ENCODE measurements at regions not wholly inside any gene's neighbourhood (a gene's known extent, or its start where the extent isn't known, plus 50 kb on each side); places are given as distances from the start of the nearest gene placed in this dataset.

- ChIA-PET POLR2A (no interaction called here), RAD21 (ENCODE audit: unreplicated experiment) (no interaction called here), CTCF (interaction anchor here (1.2 to 1.4 kb wide), 2 partner anchors 85 to 199 kb away, joined by 4 to 7 read pairs; no protein-coding TSS in a partner anchor), SMC1A (ENCODE audit: uncharacterized antibody, unreplicated experiment) (no interaction called here)
- Histone ChIP-seq H4K20me1 (ENCODE audit: control insufficient read depth, insufficient read depth) (no peaks in the 10 kb centered on the region), H3K4me1 (ENCODE audit: control insufficient read depth, insufficient read depth, low read length) (no peaks in the 10 kb centered on the region), H3K27ac (ENCODE audit: control insufficient read depth, insufficient read depth) (no peak overlapping the region), H3K27me3 (replicated peaks in 1 of 2; ENCODE audit: control insufficient read depth in 2 of 2, insufficient read depth in 2 of 2, low read length in 1 of 2) (no peaks in the 10 kb centered on the region; a peak in 1 of 4 replicates), H3K79me2 (ENCODE audit: control insufficient read depth, insufficient read depth, low read length) (no peaks in the 10 kb centered on the region), H3K4me2 (ENCODE audit: control insufficient read depth, insufficient read depth) (no peak overlapping the region), H3K4me3 (no peak overlapping the region), H3K9ac (ENCODE audit: control insufficient read depth, insufficient read depth, low read length) (no peak overlapping the region), H3K9me3 (replicated peaks; ENCODE audit: control insufficient read depth, insufficient read depth, low read length) (no peaks in the 10 kb centered on the region), H2AFZ (ENCODE audit: control insufficient read depth, low read depth, low read length) (no peak overlapping the region), H3K36me3 (ENCODE audit: control insufficient read depth in 2 of 2, insufficient read depth in 2 of 2, low read length in 1 of 2) (no peaks in the 10 kb centered on the region)
- TF ChIP-seq IKZF2 (IDR thresholded peaks at IDR 0.05): no peak
- 65% methylated on average over 2 of the region's 2 CpGs for WGBS (ENCODE audit: insufficient coverage, insufficient replicate concordance, low lambda C conversion rate, missing lambda C conversion rate)
- peak; percentile 49 for FAIRE-seq
- BruUV-seq (replicated peaks): no TSS peak
- intact Hi-C loops (cut with micrococcal nuclease; ENCODE audit: unreplicated experiment): no loop called here
- in situ Hi-C loops (cut with MboI): no loop called here
- ATAC-seq: peak; percentile 62
- no peak for DNase-seq (ENCODE audit: low read depth, low spot score)
Observed at GRCh38 chr6:100261486-100261885, 203.2 kb downstream of the SIM1 start.

DNA sequence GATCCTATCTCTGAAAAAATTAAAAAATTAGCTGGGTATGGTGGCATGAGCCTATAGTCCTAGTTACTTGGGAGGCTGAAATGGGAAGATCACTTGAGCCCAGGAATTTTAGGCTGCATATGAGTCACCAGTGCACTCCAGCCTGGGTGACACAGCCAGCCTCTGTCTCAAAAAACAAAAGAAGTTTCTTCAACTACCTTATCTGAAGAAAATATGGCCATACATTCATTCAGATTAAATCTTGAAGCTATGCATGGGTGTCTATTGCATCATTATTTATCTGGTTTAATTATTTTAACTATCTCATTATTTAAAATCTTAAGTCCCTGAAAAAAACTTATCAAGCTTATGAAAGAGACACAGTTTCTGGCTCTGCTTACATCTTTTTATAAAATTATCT lies 204.1 kb downstream of the SIM1 start:
- ATAC-seq: no peak
- no peaks in the 10 kb centered on the region for H4K20me1 ChIP-seq (ENCODE audit: control insufficient read depth, insufficient read depth)
- BruUV-seq (replicated peaks): no TSS peak
- no peak for FAIRE-seq
- H3K36me3 ChIP-seq (ENCODE audit: control insufficient read depth in 2 of 2, insufficient read depth in 2 of 2, low read length in 1 of 2): no peaks in the 10 kb centered on the region
- H3K9me3 ChIP-seq (replicated peaks; ENCODE audit: control insufficient read depth, insufficient read depth, low read length): no peaks in the 10 kb centered on the region
- H3K4me2 ChIP-seq (ENCODE audit: control insufficient read depth, insufficient read depth): no peak overlapping the region
- RAD21 ChIA-PET (ENCODE audit: unreplicated experiment): no interaction called here
- CTCF ChIA-PET: interaction anchor here (0.8 to 1.4 kb wide), 5 partner anchors 15 to 200 kb away, joined by 3 to 7 read pairs (median 3); no protein-coding TSS in a partner anchor
- H3K4me1 ChIP-seq (ENCODE audit: control insufficient read depth, insufficient read depth, low read length): no peaks in the 10 kb centered on the region
- SMC1A ChIA-PET (ENCODE audit: uncharacterized antibody, unreplicated experiment): no interaction called here
- H3K27ac ChIP-seq (ENCODE audit: control insufficient read depth, insufficient read depth): no peak overlapping the region
- intact Hi-C loops (cut with micrococcal nuclease; ENCODE audit: unreplicated experiment): no loop called here
- no peak for DNase-seq (ENCODE audit: low read depth, low spot score)
- H3K4me3 ChIP-seq: no peak overlapping the region
- H3K27me3 ChIP-seq (replicated peaks in 1 of 2; ENCODE audit: control insufficient read depth in 2 of 2, insufficient read depth in 2 of 2, low read length in 1 of 2): no peaks in the 10 kb centered on the region; a peak in 1 of 4 replicates
- in situ Hi-C loops (cut with MboI): no loop called here
- H3K9ac ChIP-seq (ENCODE audit: control insufficient read depth, insufficient read depth, low read length): no peak overlapping the region
- POLR2A ChIA-PET: no interaction called here
- no peaks in the 10 kb centered on the region for H3K79me2 ChIP-seq (ENCODE audit: control insufficient read depth, insufficient read depth, low read length)
- TF ChIP-seq IKZF1 (conservative IDR thresholded peaks at IDR 0.05) (no peak), SUZ12 (IDR thresholded peaks at IDR 0.05; ENCODE audit: unreplicated experiment) (no peak), RBBP5 (conservative IDR thresholded peaks at IDR 0.05) (no peak), EGR1 (IDR thresholded peaks at IDR 0.05; ENCODE audit: borderline replicate concordance in 1 of 2, low read depth in 2 of 2, low read length in 2 of 2) (no peak), SREBF1 (IDR thresholded peaks at IDR 0.05; ENCODE audit: low read length) (no peak), BMI1 (IDR thresholded peaks at IDR 0.05; ENCODE audit: borderline replicate concordance) (no peak), TCF7 (IDR thresholded peaks at IDR 0.05; ENCODE audit: borderline replicate concordance) (no peak), MXI1 (IDR thresholded peaks at IDR 0.05; ENCODE audit: low read depth, low read length) (no peak), ZZZ3 (IDR thresholded peaks at IDR 0.05; ENCODE audit: control insufficient read depth, insufficient read length, low read depth) (no peak), SP1 (IDR thresholded peaks at IDR 0.05; ENCODE audit: low read depth, low read length) (no peak)
- TF ChIP-seq, protein P1, sequence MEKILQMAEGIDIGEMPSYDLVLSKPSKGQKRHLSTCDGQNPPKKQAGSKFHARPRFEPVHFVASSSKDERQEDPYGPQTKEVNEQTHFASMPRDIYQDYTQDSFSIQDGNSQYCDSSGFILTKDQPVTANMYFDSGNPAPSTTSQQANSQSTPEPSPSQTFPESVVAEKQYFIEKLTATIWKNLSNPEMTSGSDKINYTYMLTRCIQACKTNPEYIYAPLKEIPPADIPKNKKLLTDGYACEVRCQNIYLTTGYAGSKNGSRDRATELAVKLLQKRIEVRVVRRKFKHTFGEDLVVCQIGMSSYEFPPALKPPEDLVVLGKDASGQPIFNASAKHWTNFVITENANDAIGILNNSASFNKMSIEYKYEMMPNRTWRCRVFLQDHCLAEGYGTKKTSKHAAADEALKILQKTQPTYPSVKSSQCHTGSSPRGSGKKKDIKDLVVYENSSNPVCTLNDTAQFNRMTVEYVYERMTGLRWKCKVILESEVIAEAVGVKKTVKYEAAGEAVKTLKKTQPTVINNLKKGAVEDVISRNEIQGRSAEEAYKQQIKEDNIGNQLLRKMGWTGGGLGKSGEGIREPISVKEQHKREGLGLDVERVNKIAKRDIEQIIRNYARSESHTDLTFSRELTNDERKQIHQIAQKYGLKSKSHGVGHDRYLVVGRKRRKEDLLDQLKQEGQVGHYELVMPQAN (conservative IDR thresholded peaks at IDR 0.05): no peak
- H2AFZ ChIP-seq (ENCODE audit: control insufficient read depth, low read depth, low read length): no peak overlapping the region

All from GM12878 (cell line).